HG03575 (cell line): ENCODE measurements at regions not wholly inside any gene's neighbourhood (a gene's known extent, or its start where the extent isn't known, plus 50 kb on each side); places are given as distances from the start of the nearest gene placed in this dataset.

Source experiments
- ATAC-seq: cut with Tn5 transposase; IDR thresholded peaks from one replicate; pipeline ENCODE4 v1.9.1; 2021; ENCODE audit not compliant: unreplicated experiment, insufficient number of reproducible peaks, low FRiP score; ENCODE audit errors: extremely low read depth

GRCh38 chr4:171644430-171645057 is 168.7 kb upstream of the GALNTL6 start:
- ATAC-seq = peak; percentile 64

DNA sequence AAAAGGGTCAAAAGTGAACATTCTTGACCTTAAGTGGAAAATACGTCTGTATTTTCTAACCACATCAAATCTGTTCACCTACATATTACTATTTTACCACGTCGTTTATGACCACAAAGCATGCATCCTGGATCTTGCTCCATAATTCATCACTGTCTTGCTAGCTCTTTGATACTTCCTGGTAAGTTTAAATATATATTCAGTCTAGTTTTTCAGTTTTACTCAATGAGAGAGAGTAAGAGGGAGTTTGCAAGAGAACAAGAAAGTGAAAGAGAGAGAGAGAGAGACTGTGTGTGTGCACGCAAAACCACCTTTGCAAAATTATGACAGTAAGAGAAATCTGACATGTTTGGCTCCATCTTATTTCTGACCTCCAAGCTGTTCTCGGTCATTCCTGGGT is 173.7 kb upstream of the GALNTL6 start:
- ATAC-seq = peak; percentile 97

- ATAC-seq = no peak
These were observed 176.6 kb upstream of the GALNTL6 start for GRCh38 chr4:171636606-171637005.

GRCh38 chr4:171629737-171630136 is 183.5 kb upstream of the GALNTL6 start:
- no peak for ATAC-seq

GRCh38 chr4:171629182-171629581 is 184.0 kb upstream of the GALNTL6 start:
- ATAC-seq = peak; percentile 96

DNA sequence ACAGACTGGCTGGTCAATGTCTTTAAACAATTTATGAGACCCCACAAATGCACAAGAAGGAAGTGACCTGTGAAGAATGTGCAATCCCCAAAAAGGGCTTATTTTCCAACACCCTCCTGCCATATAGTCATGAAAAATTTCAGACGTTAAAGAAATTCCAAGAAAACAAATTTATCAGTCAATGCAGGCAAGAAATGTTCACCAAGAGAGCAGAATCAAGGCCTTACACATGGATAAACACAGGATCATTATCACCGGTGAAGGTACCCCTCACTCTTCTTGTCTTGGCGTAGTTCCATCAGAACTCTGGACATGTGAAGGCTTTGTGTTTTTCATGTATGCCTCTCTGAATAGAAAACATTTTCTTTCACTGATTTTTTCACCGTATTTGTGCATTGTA is 186.7 kb upstream of the GALNTL6 start:
- ATAC-seq = no peak

- ATAC-seq = no peak
These were observed 190.5 kb upstream of the GALNTL6 start for GRCh38 chr4:171622729-171623128.

DNA sequence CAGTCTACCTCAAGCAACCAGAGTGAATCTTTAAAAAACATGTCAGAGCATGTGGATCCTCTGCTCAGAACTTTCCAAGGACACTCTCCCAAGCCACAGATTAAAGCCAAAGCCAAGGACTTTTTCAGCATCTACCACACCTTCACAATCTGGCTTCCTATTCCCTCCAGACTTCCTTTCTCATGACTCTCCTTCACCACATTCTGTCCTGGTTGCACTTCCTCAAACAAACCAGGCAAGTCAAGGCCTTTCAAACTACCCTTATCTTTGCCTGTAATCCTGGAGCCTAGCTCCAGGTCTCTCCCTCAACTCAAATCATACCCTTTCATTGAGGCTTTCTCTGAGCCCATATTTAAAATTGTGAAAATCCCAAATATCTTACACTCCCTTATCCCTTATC is 191.6 kb upstream of the GALNTL6 start:
- no peak for ATAC-seq

DNA sequence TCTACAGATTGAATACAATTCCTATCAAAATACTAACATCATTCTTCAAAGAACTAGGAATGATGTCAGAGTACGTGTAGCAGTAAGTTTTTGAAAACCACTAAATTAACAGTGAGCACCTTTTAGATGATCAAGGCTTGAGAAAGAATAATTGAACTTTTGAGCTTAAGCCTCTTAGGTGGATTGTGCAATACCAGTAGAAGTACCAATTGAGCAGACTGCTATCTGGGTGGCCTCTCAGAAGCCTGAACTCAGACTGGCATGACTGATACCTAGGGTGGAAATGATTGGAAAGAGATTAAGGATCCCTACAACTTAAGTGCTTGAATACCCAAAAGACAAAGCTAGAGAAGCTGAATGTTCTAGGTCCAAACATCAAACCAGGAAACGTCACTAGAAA is 200.3 kb upstream of the GALNTL6 start:
- no peak for ATAC-seq

DNA sequence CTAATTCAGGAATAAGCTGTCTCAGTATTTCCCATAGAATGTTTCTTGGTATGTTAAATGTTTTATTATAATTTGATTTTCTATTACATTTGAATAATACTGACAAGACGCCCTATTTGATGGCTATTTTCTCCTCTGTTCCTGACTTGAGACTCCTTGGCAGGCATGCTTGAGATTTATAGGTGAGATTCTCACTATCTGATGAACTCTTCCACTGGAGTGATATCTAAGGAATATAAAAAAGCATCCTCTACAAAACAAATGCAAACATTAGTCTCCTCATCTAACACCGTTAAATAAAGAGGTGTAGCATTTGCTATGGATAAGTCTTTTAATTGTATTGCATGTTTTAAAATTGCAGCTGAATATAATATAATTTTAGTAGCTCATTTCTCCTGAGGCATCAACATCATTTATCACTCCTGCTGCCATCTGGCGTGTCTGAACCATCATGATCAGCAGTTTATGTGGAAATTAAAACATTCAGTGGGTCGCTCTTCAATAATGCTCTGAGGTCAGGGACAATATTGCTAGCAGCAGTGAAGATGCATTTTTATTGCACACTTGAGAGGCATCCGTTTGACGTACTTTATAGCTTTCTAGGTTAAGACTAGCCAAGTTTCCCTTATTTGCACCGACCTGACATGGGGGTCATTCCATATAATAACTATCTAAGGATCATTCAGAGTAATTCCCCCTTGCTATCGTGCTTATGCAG is 210.4 kb upstream of the GALNTL6 start:
- no peak for ATAC-seq

DNA sequence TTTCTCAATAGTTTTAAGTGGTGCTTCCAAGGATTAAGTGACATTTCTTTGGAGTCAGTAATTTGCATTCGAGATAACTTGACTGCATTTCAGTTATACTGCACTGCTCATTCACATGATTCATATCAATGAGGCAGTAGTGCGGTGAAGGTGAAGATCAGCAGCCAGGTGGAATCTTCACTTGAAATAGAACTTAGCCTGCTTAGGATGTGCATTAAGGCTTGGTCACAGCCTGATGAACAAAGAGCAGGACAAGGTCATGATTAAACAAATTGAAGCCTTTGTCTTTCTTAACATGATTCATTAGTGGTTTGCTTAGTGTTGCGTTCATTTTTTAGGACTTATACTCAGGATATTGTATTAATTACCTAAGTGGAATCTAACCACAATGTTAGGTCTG is 212.1 kb upstream of the GALNTL6 start:
- ATAC-seq = no peak

DNA sequence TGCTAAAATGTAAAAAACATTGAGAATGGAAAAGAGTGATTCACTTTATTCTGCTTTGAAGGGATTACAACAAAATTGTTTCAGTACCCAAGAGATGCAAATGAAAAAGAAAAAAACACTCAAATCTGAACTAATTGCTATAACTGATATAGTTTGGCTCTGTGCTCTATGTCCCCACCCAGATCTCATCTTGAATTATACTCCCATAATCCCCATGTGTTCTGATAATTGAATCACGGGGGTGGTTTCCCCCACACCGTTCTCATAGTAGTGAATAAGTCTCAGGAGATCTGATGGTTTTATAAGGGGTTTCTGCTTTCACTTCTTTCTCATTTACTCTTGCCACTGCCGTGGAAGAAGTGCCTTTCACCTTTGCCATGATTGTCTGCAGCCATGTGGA is 213.6 kb upstream of the GALNTL6 start:
- ATAC-seq = no peak

DNA sequence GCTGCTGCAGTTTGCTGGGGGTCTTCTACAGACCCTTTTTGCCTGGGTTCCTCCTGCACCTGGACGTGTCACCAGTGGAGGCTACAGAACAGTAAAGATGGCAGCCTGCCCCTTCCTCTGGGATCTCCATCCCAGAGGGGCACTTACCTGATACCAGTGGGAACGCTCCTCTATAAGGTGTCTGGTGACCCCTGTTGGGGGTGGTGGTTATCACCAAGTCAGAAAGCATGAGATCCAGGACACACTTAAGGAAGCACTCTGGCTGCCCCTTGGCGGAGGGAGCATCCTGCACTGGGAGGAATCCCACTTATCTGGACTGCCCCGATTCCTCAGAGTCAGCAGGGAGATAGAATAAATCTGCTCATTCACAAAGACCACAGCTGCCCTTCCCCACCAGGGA is 218.9 kb upstream of the GALNTL6 start:
- no peak for ATAC-seq

GRCh38 chr4:171590716-171591115 is 222.5 kb upstream of the GALNTL6 start:
- no peak for ATAC-seq

- ATAC-seq = no peak
These were observed 224.4 kb upstream of the GALNTL6 start for GRCh38 chr4:171588764-171589163.

- no peak for ATAC-seq
These were observed 225.1 kb upstream of the GALNTL6 start for GRCh38 chr4:171588051-171588545.

DNA sequence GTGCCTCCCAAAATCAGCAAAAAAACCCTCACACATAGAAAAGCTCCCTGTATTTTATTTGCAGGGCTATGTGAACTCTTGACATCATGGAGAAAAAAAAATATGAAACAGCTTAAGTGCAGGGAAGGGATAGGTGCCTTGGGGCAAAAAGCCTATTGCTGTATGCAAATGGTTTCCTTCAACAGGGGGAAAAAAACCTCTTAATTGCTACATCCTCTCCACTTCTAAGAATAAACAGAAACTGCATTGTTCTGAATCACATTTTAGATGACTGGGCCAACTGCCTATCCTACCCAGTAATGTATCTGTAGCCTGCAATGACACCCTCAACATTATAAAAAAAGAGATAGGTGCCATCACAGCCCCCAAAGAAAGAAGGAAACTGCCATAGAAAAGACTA is 229.4 kb upstream of the GALNTL6 start:
- no peak for ATAC-seq

DNA sequence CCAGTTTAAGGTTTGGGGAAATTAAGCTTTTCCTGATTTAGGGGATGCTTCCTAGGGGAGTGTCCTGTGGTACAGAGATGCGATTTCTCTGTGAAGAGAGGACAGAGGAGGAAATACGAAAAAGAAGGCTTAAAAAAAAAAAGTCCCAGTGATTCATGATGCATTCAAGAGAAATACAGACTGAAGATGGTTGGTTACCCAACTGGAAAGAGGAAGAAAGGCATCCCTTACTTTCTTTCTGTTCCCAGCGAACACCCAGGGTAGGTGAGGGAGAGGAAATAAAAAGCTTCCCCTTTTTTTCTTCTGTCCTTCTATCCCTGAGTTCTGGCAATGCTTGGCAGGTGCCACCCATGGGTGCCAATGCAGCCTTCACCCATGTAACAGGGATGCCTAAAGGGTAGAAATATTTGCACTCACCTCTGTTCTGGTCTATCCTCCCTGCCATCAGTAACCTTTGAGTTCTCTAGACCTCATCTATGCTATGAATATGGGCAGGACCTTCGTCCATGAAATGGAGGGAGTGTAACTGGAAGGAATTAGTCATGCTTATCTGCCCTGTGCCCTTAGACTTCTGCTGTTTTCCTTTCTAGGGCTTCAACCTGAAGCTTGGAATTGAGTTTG is 230.1 kb upstream of the GALNTL6 start:
- no peak for ATAC-seq

DNA sequence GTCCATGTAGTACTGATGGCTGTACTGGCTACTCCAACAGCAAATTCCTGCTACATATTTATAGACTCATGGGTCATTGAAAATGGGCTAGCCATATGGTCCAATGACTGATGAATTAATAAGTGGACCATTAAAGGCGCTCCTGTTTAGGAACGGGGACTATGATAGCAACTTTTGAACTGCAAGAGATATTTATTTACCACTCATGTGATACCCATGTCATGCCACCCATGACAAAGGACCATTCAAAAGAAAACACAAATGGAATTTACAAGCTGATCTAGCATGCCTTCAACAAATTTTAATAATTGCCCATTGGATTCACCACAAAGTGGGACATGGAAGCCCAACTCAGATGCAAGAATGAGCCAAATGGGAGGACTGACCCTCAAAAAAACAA is 240.0 kb upstream of the GALNTL6 start:
- ATAC-seq = no peak

DNA sequence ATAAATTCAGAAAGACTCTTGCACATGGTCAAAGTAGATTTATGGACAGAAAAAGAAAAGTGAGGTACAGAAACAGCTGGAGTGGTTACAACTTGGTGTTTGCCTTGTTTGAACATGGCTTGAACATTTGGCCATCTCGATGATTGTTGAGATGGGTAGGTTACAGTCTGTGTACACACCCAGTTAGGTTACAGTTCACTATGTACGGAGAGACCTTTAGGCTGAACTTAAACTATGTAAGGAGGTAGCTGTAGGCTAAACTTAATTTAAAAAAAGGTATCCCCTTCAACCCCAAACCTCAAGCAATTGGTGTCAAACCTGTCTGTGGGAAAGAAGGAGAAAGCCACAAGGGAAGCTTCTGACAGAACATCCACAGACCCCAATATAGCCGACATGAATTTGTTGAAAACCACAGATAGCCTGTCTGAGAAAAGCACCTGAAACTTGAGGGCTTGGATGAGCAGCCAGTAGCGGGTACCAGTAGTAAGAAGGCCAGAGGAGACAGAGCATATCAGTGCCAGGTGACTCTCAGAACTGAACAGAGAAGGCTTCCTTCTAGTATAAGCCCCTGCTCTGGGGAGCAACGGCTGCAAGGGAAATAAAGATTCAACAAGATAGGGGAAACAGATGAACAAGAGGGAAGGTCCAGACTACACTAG is 247.9 kb upstream of the GALNTL6 start:
- no peak for ATAC-seq
